ENCODE measurements at regions not wholly inside any gene's neighbourhood (a gene's known extent, or its start where the extent isn't known, plus 50 kb on each side); places are given as distances from the start of the nearest gene placed in this dataset.

GRCh38 chr12:76948879-76949278 lies 70.1 kb upstream of the CSRP2 start:
- ChIA-PET POLR2A (no interaction called here), CTCF (no interaction called here), RAD21 (ENCODE audit: low non-redundant PET in 1 of 2, low total read pairs in 2 of 2, uncharacterized antibody in 2 of 2, unreplicated experiment in 2 of 2) (no interaction called here)
- ATAC-seq = no peak
- H3K27ac ChIP-seq (ENCODE audit: low read depth, low read length) = no peak overlapping the region
- H3K9me3 ChIP-seq (ENCODE audit: control insufficient read depth in 1 of 2, insufficient read depth in 1 of 2, low read depth in 1 of 2, low read length in 2 of 2) = no peaks in the 10 kb centered on the region
- H3K4me3 ChIP-seq (replicated peaks in 1 of 2; ENCODE audit: low read depth in 1 of 2, low read length in 2 of 2) = no peak overlapping the region
- intact Hi-C loops (cut with micrococcal nuclease) = no loop called here
- no peaks in the 10 kb centered on the region for H3K27me3 ChIP-seq (ENCODE audit: insufficient read depth, low read length)
- H3K36me3 ChIP-seq (ENCODE audit: control insufficient read depth in 1 of 2, insufficient read depth in 2 of 2, low read length in 2 of 2) = no peaks in the 10 kb centered on the region
- TF ChIP-seq SIN3A (IDR thresholded peaks at IDR 0.05; ENCODE audit: low read depth) (no peak), RAD21 (IDR thresholded peaks at IDR 0.05; ENCODE audit: low read depth) (no peak), EZH2phosphoT487 (IDR thresholded peaks at IDR 0.05; ENCODE audit: borderline replicate concordance) (no peak), SP1 (IDR thresholded peaks at IDR 0.05; ENCODE audit: low read depth) (no peak), EGR1 (IDR thresholded peaks at IDR 0.05; ENCODE audit: low read depth) (no peak), CTCF (IDR thresholded peaks at IDR 0.05 in 2 of 3, conservative IDR thresholded peaks at IDR 0.05 in 1 of 3; ENCODE audit: borderline replicate concordance in 1 of 3, insufficient read depth in 1 of 3, low read depth in 2 of 3, low read length in 2 of 3) (no peak), MAX (IDR thresholded peaks at IDR 0.05) (no peak)
- no peaks in the 10 kb centered on the region for H3K9me2 ChIP-seq (ENCODE audit: insufficient read depth)
- no peaks in the 10 kb centered on the region for H3K79me2 ChIP-seq (ENCODE audit: insufficient read depth, low read length)
- no peaks in the 10 kb centered on the region for H4K20me1 ChIP-seq (ENCODE audit: insufficient read depth)
- no peak overlapping the region for H2AFZ ChIP-seq (ENCODE audit: low read depth, low read length, poor library complexity, severe bottlenecking)
- no peak overlapping the region for H3K4me2 ChIP-seq (ENCODE audit: low read length)
- H3K9ac ChIP-seq (ENCODE audit: low read length) = no peak overlapping the region
- BruUV-seq (replicated peaks) = no TSS peak
- peaks cover 0 to 18% of the 10 kb centered on the region in 2 experiments; a peak in 1 of 4 replicates for H3K4me1 ChIP-seq (ENCODE audit: control insufficient read depth in 1 of 2, insufficient read depth in 2 of 2, low read length in 2 of 2)
- no peak for DNase-seq (ENCODE audit: low read depth, low spot score)

- Histone ChIP-seq H2AFZ (ENCODE audit: low read depth, low read length, poor library complexity, severe bottlenecking) (no peak overlapping the region), H3K79me2 (ENCODE audit: insufficient read depth, low read length) (no peaks in the 10 kb centered on the region), H3K4me3 (replicated peaks in 1 of 2; ENCODE audit: low read depth in 1 of 2, low read length in 2 of 2) (no peak overlapping the region), H3K9me3 (ENCODE audit: control insufficient read depth in 1 of 2, insufficient read depth in 1 of 2, low read depth in 1 of 2, low read length in 2 of 2) (no peaks in the 10 kb centered on the region), H4K20me1 (ENCODE audit: insufficient read depth) (no peaks in the 10 kb centered on the region), H3K4me2 (ENCODE audit: low read length) (no peak overlapping the region), H3K9ac (ENCODE audit: low read length) (no peak overlapping the region), H3K9me2 (ENCODE audit: insufficient read depth) (no peaks in the 10 kb centered on the region), H3K27ac (ENCODE audit: low read depth, low read length) (no peak overlapping the region), H3K36me3 (ENCODE audit: control insufficient read depth in 1 of 2, insufficient read depth in 2 of 2, low read length in 2 of 2) (no peaks in the 10 kb centered on the region), H3K27me3 (ENCODE audit: insufficient read depth, low read length) (no peaks in the 10 kb centered on the region), H3K4me1 (ENCODE audit: control insufficient read depth in 1 of 2, insufficient read depth in 2 of 2, low read length in 2 of 2) (peaks cover 0 to 10% of the 10 kb centered on the region in 2 experiments; a peak in 1 of 4 replicates)
- no peak for ATAC-seq
- BruUV-seq (replicated peaks) = no TSS peak
- ChIA-PET POLR2A (no interaction called here), CTCF (no interaction called here), RAD21 (ENCODE audit: low non-redundant PET in 1 of 2, low total read pairs in 2 of 2, uncharacterized antibody in 2 of 2, unreplicated experiment in 2 of 2) (interaction anchor here in 1 of 2 experiments (0.6 kb wide), 1 partner anchor 23 kb away, joined by 4 read pairs; no protein-coding TSS in a partner anchor)
- intact Hi-C loops (cut with micrococcal nuclease) = no loop called here
- TF ChIP-seq TCF7L2 (IDR thresholded peaks at IDR 0.05; ENCODE audit: borderline replicate concordance, extremely low read depth, insufficient read depth, insufficient read length) (peak; percentile 62), YY1 (IDR thresholded peaks at IDR 0.05; ENCODE audit: extremely low read depth, insufficient replicate concordance, low read depth, low read length) (no peak)
- no peak for DNase-seq (ENCODE audit: low read depth, low spot score)
These were observed 68.5 kb upstream of the CSRP2 start for GRCh38 chr12:76947304-76947703.

All from HCT116 (cell line).